Endothelial cell of umbilical vein (primary cell): ENCODE measurements at regions not wholly inside any gene's neighbourhood (a gene's known extent, or its start where the extent isn't known, plus 50 kb on each side); places are given as distances from the start of the nearest gene placed in this dataset.
"Not testable (repeated sequence)": the region's sequence is repeated elsewhere in the genome, so short reads cannot be mapped to it uniquely, and the experiment has no call there.

ENCODE experiments used
- BruUV-seq: library from RNA; stranded (reverse); fragments of 400-500 nt; replicated peaks from 2 replicates; lab custom pipeline; 2021; lab: Mats Ljungman, UMichigan
- CTCF ChIA-PET: fragments of 300-600, 350-600 bp; sonication (Branson Sonifier 250); formaldehyde crosslinking; loops from one replicate; lab custom pipeline; 2021; ENCODE audit warnings: antibody characterized with exemption, inconsistent platforms; lab: Charles Lee
- POLR2A ChIA-PET: fragments of 300-600, 350-600 bp; sonication (Branson Sonifier 250); formaldehyde crosslinking; loops from one replicate; lab custom pipeline; 2021; ENCODE audit warnings: antibody characterized with exemption, inconsistent platforms; lab: Charles Lee
- DNase-seq: peaks from one replicate; pipeline ENCODE4 v3.0.0-alpha.2; 2011; ENCODE audit warnings: low read depth, low spot score
- FAIRE-seq: peaks from 2 replicates; lab custom pipeline; 2011; peaks lifted over from hg19 to GRCh38; lab: Jason Lieb, UNC
- H2AFZ ChIP-seq: 2 replicates; pipeline ENCODE4 v1.6.0; 2012; ENCODE audit warnings: low read depth, low read length, control low read depth, inconsistent platforms
- H3K27ac ChIP-seq: 2 replicates; pipeline ENCODE4 v1.5.1; 2011; ENCODE audit warnings: low read depth, mild to moderate bottlenecking, control low read depth, low read length, moderate library complexity; ENCODE audit not compliant: insufficient read depth
- H3K27me3 ChIP-seq, 2 experiments: 2 replicates each; pipeline versions ENCODE4 v1.6.0 to v1.6.1; 2011; ENCODE audit warnings: low read length in 2 of 2, mixed read lengths in 1 of 2; ENCODE audit not compliant: control insufficient read depth in 2 of 2, insufficient read depth in 2 of 2
- H3K36me3 ChIP-seq, 2 experiments: 2 replicates in 1 of 2; 3 replicates in 1 of 2; pipeline ENCODE4 v1.5.1; 2011; ENCODE audit warnings: low read length in 2 of 2, mild to moderate bottlenecking in 1 of 2, moderate library complexity in 1 of 2; ENCODE audit not compliant: control insufficient read depth in 2 of 2, insufficient read depth in 2 of 2; ENCODE audit errors: extremely low read depth in 1 of 2
- H3K4me1 ChIP-seq: 3 replicates; pipeline ENCODE4 v1.5.1; 2011; ENCODE audit warnings: mild to moderate bottlenecking, low read length; ENCODE audit not compliant: control insufficient read depth, insufficient read depth; ENCODE audit errors: extremely low read depth
- H3K4me2 ChIP-seq: 2 replicates; pipeline ENCODE4 v1.6.1; 2011; ENCODE audit warnings: low read length, control low read depth, mixed read lengths; ENCODE audit not compliant: insufficient read depth
- H3K4me3 ChIP-seq, 3 experiments: fragments of 200-600 bp in 1 of 3; sonication (generic), shearing (Covaris generic) in 1 of 3; replicated peaks in 1 of 3; 2 replicates each; pipeline ENCODE4 v1.5.1; 2011 to 2016; ENCODE audit warnings: control low read depth in 3 of 3, low read length in 3 of 3, mild to moderate bottlenecking in 2 of 3, inconsistent platforms in 1 of 3, low read depth in 1 of 3, moderate library complexity in 1 of 3; ENCODE audit not compliant: insufficient read depth in 1 of 3
- H3K79me2 ChIP-seq: 2 replicates; pipeline ENCODE4 v1.6.0; 2012; ENCODE audit warnings: low read length, inconsistent platforms; ENCODE audit not compliant: control insufficient read depth, insufficient read depth
- H3K9ac ChIP-seq: replicated peaks from 2 replicates; pipeline ENCODE3; 2011; ENCODE audit warnings: low read length, control low read depth; ENCODE audit not compliant: insufficient read depth; ENCODE audit errors: extremely low read depth
- H3K9me1 ChIP-seq: replicated peaks from 3 replicates; pipeline ENCODE4 v1.6.0; 2011; ENCODE audit warnings: mild to moderate bottlenecking, low read length; ENCODE audit not compliant: control insufficient read depth, insufficient read depth; ENCODE audit errors: extremely low read depth
- H3K9me3 ChIP-seq: replicated peaks from 2 replicates; pipeline ENCODE4 v1.5.1; 2012; ENCODE audit warnings: low read length, inconsistent platforms; ENCODE audit not compliant: control insufficient read depth, insufficient read depth
- H4K20me1 ChIP-seq: replicated peaks from 2 replicates; pipeline ENCODE3; 2011; ENCODE audit warnings: mild to moderate bottlenecking, low read length; ENCODE audit not compliant: control insufficient read depth, insufficient read depth; ENCODE audit errors: extremely low read depth
- CTCF ChIP-seq, 2 donors: IDR thresholded peaks; 1 replicate in 1 of 2; 2 replicates in 1 of 2; pipeline ENCODE4 v1.5.1; 2011; ENCODE audit warnings: low read length in 2 of 2, mild to moderate bottlenecking in 2 of 2, moderate library complexity in 2 of 2, control low read depth in 1 of 2, inconsistent platforms in 1 of 2, low read depth in 1 of 2; ENCODE audit not compliant: insufficient read depth in 1 of 2; ENCODE audit errors: extremely low read depth in 1 of 2
- JUN ChIP-seq: IDR thresholded peaks from 2 replicates; pipeline ENCODE4 v1.6.1; 2011; ENCODE audit warnings: borderline replicate concordance, low read depth; ENCODE audit not compliant: insufficient read length, insufficient read depth
- MAX ChIP-seq: IDR thresholded peaks from 2 replicates; pipeline ENCODE4 v1.6.1; 2011; ENCODE audit not compliant: insufficient read depth, insufficient read length
- POLR2AphosphoS5 ChIP-seq: IDR thresholded peaks from 2 replicates; pipeline ENCODE4 v1.6.1; 2012; ENCODE audit warnings: low read depth, mild to moderate bottlenecking, control low read depth, low read length, moderate library complexity; ENCODE audit not compliant: insufficient read depth
- dilution Hi-C: fragments of 300-500 bp; cut with MboI; formaldehyde crosslinking; loops from one replicate; pipeline ENCODE4 v1.15.0; 2019; ENCODE audit warnings: low sequenced_read_pairs; ENCODE audit not compliant: extremely low pct_ligation_motif_present
- intact Hi-C: fragments of 100-400 bp; cut with micrococcal nuclease; formaldehyde crosslinking; loops from one replicate; pipeline ENCODE4 v1.10.0; 2022

GRCh38 chr4:34974313-34974680 lies 1270.0 kb downstream of the ARAP2 start:
- no peak for FAIRE-seq

GRCh38 chr4:35021222-35021621 lies 1223.1 kb downstream of the ARAP2 start:
- H3K27me3 ChIP-seq, H3K79me2 ChIP-seq, intact Hi-C loops, H3K9me1 ChIP-seq, H3K4me1 ChIP-seq, H3K36me3 ChIP-seq, FAIRE-seq, H3K9ac ChIP-seq, POLR2A ChIA-PET, dilution Hi-C loops, DNase-seq, H3K4me2 ChIP-seq, H4K20me1 ChIP-seq, H3K27ac ChIP-seq, BruUV-seq, H2AFZ ChIP-seq, CTCF ChIA-PET, H3K9me3 ChIP-seq, H3K4me3 ChIP-seq: not testable (repeated sequence)

More at GRCh38 chr4:34974313-34974680, 1270.0 kb downstream of the ARAP2 start:
- Histone ChIP-seq H4K20me1 (no peaks in the 10 kb centered on the region), H2AFZ (no peak overlapping the region), H3K9me3 (no peaks in the 10 kb centered on the region), H3K9ac (no peak overlapping the region), H3K79me2 (no peaks in the 10 kb centered on the region), H3K27ac (no peak overlapping the region), H3K4me2 (no peak overlapping the region), H3K4me3 (no peak overlapping the region), H3K36me3 (no peaks in the 10 kb centered on the region), H3K9me1 (no peaks in the 10 kb centered on the region), H3K4me1 (no peaks in the 10 kb centered on the region), H3K27me3 (no peaks in the 10 kb centered on the region)
- dilution Hi-C loops (no loop called here), intact Hi-C loops (no loop called here)
- CTCF ChIA-PET: no interaction called here
- BruUV-seq: no TSS peak
- POLR2A ChIA-PET: no interaction called here
- TF ChIP-seq POLR2AphosphoS5 (no peak), CTCF (IDR thresholded peaks at IDR 0.05; ENCODE audit: extremely low read depth in 1 of 2, insufficient read depth in 1 of 2, low read depth in 1 of 2, low read length in 2 of 2) (no peak), MAX (no peak), JUN (no peak)
- no peak for DNase-seq
